ENCODE measurements at regions not wholly inside any gene's neighbourhood (a gene's known extent, or its start where the extent isn't known, plus 50 kb on each side); places are given as distances from the start of the nearest gene placed in this dataset.

- CTCF ChIA-PET = no interaction called here
- peaks cover 2% of the 10 kb centered on the region for H3K4me1 Mint-ChIP-seq (ENCODE audit: insufficient read depth, unreplicated experiment)
- POLR2A ChIA-PET = interaction anchor here (0.7 kb wide), 1 partner anchor 11 kb away, joined by 3 read pairs; no protein-coding TSS in a partner anchor
- no TSS peak for BruUV-seq (replicated peaks)
- H3K36me3 Mint-ChIP-seq (ENCODE audit: insufficient read depth, unreplicated experiment) = no peaks in the 10 kb centered on the region
- TF ChIP-seq CTCF (IDR thresholded peaks at IDR 0.05; ENCODE audit: unreplicated experiment) = no peak
- H3K27ac Mint-ChIP-seq (ENCODE audit: low read depth, unreplicated experiment) = no peak overlapping the region
- intact Hi-C loops (cut with micrococcal nuclease) = no loop called here
- no peak overlapping the region for H3K4me3 Mint-ChIP-seq (ENCODE audit: unreplicated experiment)
- H3K27me3 Mint-ChIP-seq (ENCODE audit: insufficient read depth, unreplicated experiment) = no peaks in the 10 kb centered on the region
- H3K9me3 Mint-ChIP-seq (ENCODE audit: unreplicated experiment) = no peaks in the 10 kb centered on the region
- no peak for DNase-seq (ENCODE audit: unreplicated experiment)
Observed at GRCh38 chr5:39942606-39943005, 517.8 kb upstream of the DAB2 start.

GRCh38 chr5:39941416-39941815 lies 516.6 kb upstream of the DAB2 start:
- Mint-ChIP-seq H3K4me3 (ENCODE audit: unreplicated experiment) (no peak overlapping the region), H3K9me3 (ENCODE audit: unreplicated experiment) (no peaks in the 10 kb centered on the region), H3K36me3 (ENCODE audit: insufficient read depth, unreplicated experiment) (no peaks in the 10 kb centered on the region), H3K4me1 (ENCODE audit: insufficient read depth, unreplicated experiment) (no peaks in the 10 kb centered on the region), H3K27me3 (ENCODE audit: insufficient read depth, unreplicated experiment) (no peaks in the 10 kb centered on the region), H3K27ac (ENCODE audit: low read depth, unreplicated experiment) (no peak overlapping the region)
- TF ChIP-seq CTCF (IDR thresholded peaks at IDR 0.05; ENCODE audit: unreplicated experiment) = no peak
- POLR2A ChIA-PET = no interaction called here
- intact Hi-C loops (cut with micrococcal nuclease) = no loop called here
- no peak for DNase-seq (ENCODE audit: unreplicated experiment)
- CTCF ChIA-PET = interaction anchor here (0.6 to 1.2 kb wide), 2 partner anchors 225 to 661 kb away, joined by 3 read pairs; no protein-coding TSS in a partner anchor
- BruUV-seq (replicated peaks) = no TSS peak

GRCh38 chr5:39934830-39935229 lies 510.1 kb upstream of the DAB2 start:
- Mint-ChIP-seq H3K27ac (ENCODE audit: low read depth, unreplicated experiment) (no peak overlapping the region), H3K4me1 (ENCODE audit: insufficient read depth, unreplicated experiment) (no peaks in the 10 kb centered on the region), H3K36me3 (ENCODE audit: insufficient read depth, unreplicated experiment) (peaks cover 7% of the 10 kb centered on the region), H3K27me3 (ENCODE audit: insufficient read depth, unreplicated experiment) (no peaks in the 10 kb centered on the region), H3K9me3 (ENCODE audit: unreplicated experiment) (no peaks in the 10 kb centered on the region), H3K4me3 (ENCODE audit: unreplicated experiment) (no peak overlapping the region)
- POLR2A ChIA-PET = interaction anchor here (0.6 kb wide), 1 partner anchor 744 kb away, joined by 3 read pairs; no protein-coding TSS in a partner anchor
- no peak for DNase-seq (ENCODE audit: unreplicated experiment)
- TF ChIP-seq CTCF (IDR thresholded peaks at IDR 0.05; ENCODE audit: unreplicated experiment) = no peak
- no TSS peak for BruUV-seq (replicated peaks)
- intact Hi-C loops (cut with micrococcal nuclease) = no loop called here
- CTCF ChIA-PET = interaction anchor here (0.5 to 0.6 kb wide), 2 partner anchors 160 to 639 kb away, joined by 3 read pairs; no protein-coding TSS in a partner anchor

DNA sequence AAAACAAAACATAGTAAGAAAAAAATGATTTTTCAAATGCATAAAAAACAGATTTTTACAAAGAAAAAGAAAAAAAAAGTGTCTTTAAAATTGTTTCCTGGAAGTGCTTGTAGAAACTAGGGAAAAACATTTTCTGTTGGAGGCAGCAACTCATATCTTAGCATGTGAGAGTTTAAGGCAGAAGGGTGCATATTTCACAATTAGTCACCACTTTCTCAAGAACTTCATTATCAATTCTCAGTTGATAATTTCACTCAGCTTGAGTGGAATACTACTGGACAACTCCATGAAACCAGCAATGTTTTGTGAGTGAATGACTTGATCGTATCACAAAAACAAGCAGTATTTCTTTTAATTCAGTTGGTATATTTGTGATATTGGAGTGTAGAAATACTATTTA lies 508.3 kb upstream of the DAB2 start:
- Mint-ChIP-seq H3K27ac (ENCODE audit: low read depth, unreplicated experiment) (no peak overlapping the region), H3K27me3 (ENCODE audit: insufficient read depth, unreplicated experiment) (no peaks in the 10 kb centered on the region), H3K36me3 (ENCODE audit: insufficient read depth, unreplicated experiment) (peaks cover 7% of the 10 kb centered on the region), H3K4me1 (ENCODE audit: insufficient read depth, unreplicated experiment) (no peaks in the 10 kb centered on the region), H3K9me3 (ENCODE audit: unreplicated experiment) (no peaks in the 10 kb centered on the region), H3K4me3 (ENCODE audit: unreplicated experiment) (no peak overlapping the region)
- intact Hi-C loops (cut with micrococcal nuclease) = no loop called here
- BruUV-seq (replicated peaks) = no TSS peak
- POLR2A ChIA-PET = no interaction called here
- no peak for TF ChIP-seq CTCF (IDR thresholded peaks at IDR 0.05; ENCODE audit: unreplicated experiment)
- no peak for DNase-seq (ENCODE audit: unreplicated experiment)
- CTCF ChIA-PET = interaction anchor here (1.6 kb wide), 1 partner anchor 15 kb away, joined by 6 read pairs; no protein-coding TSS in a partner anchor

Data from MCF 10A (cell line).